ENCODE measurements at regions not wholly inside any gene's neighbourhood (a gene's known extent, or its start where the extent isn't known, plus 50 kb on each side); places are given as distances from the start of the nearest gene placed in this dataset.

GRCh38 chr13:78430166-78430791, 173.1 kb downstream of the POU4F1 start:
- no peak overlapping the region for H3K4me3 ChIP-seq (ENCODE audit: low read depth, low read length)
- no peak for TF ChIP-seq CTCF (IDR thresholded peaks at IDR 0.05; ENCODE audit: insufficient read depth, low read length)
- no peak for DNase-seq (ENCODE audit: low read depth)

GRCh38 chr13:78428646-78429045, 174.7 kb downstream of the POU4F1 start:
- DNase-seq (ENCODE audit: low read depth), result no peak

GRCh38 chr13:78426183-78426582, 177.2 kb downstream of the POU4F1 start:
- no peak for DNase-seq (ENCODE audit: low read depth)
- TF ChIP-seq CTCF (IDR thresholded peaks at IDR 0.05; ENCODE audit: insufficient read depth, low read length), result no peak
- H3K4me3 ChIP-seq (ENCODE audit: low read depth, low read length), result no peak overlapping the region

More at GRCh38 chr13:78428646-78429045, 174.7 kb downstream of the POU4F1 start:
- no peak overlapping the region for H3K4me3 ChIP-seq (ENCODE audit: low read depth, low read length)
- TF ChIP-seq CTCF (IDR thresholded peaks at IDR 0.05; ENCODE audit: insufficient read depth, low read length), result no peak

GRCh38 chr13:78420814-78421213, 182.5 kb downstream of the POU4F1 start:
- H3K4me3 ChIP-seq (ENCODE audit: low read depth, low read length), result no peak overlapping the region
- no peak for TF ChIP-seq CTCF (IDR thresholded peaks at IDR 0.05; ENCODE audit: insufficient read depth, low read length)
- DNase-seq (ENCODE audit: low read depth), result no peak

- TF ChIP-seq CTCF (IDR thresholded peaks at IDR 0.05; ENCODE audit: insufficient read depth, low read length), result no peak
- H3K4me3 ChIP-seq (ENCODE audit: low read depth, low read length), result no peak overlapping the region
- DNase-seq (ENCODE audit: low read depth), result no peak
Measured at GRCh38 chr13:78413887-78414553, 189.3 kb downstream of the POU4F1 start.

- DNase-seq (ENCODE audit: low read depth), result no peak
- no peak overlapping the region for H3K4me3 ChIP-seq (ENCODE audit: low read depth, low read length)
- TF ChIP-seq CTCF (IDR thresholded peaks at IDR 0.05; ENCODE audit: insufficient read depth, low read length), result no peak
Measured at GRCh38 chr13:78410847-78411246, 192.5 kb downstream of the POU4F1 start.
